CD14-positive monocyte (primary cell): ENCODE measurements at regions not wholly inside any gene's neighbourhood (a gene's known extent, or its start where the extent isn't known, plus 50 kb on each side); places are given as distances from the start of the nearest gene placed in this dataset.
A peak's percentile ranks its signal among the peaks of the same experiment; 100 is the strongest.

Source experiments
- DNase-seq, 3 donors: peaks; one replicate each; pipeline ENCODE4 v3.0.0-alpha.2; 2011 to 2022
- H2AFZ ChIP-seq: 2 replicates; pipeline ENCODE4 v1.6.0; 2012; ENCODE audit warnings: mild to moderate bottlenecking, low read depth, low read length, inconsistent platforms; ENCODE audit not compliant: insufficient read depth, poor library complexity, severe bottlenecking
- H3K27ac ChIP-seq, 2 donors: 1 replicate in 1 of 2; 2 replicates in 1 of 2; pipeline ENCODE4 v1.5.1; 2012 to 2013; ENCODE audit warnings: low read length in 2 of 2, control low read depth in 1 of 2, inconsistent platforms in 1 of 2, low read depth in 1 of 2, mild to moderate bottlenecking in 1 of 2
- H3K27me3 ChIP-seq, 2 donors: one replicate each; pipeline versions ENCODE4 v1.6.0 to v1.6.1; 2011 to 2013; ENCODE audit warnings: low read length in 2 of 2; ENCODE audit not compliant: control insufficient read depth in 2 of 2, insufficient read depth in 2 of 2
- H3K36me3 ChIP-seq, 2 donors: replicated peaks in 1 of 2; 1 replicate in 1 of 2; 2 replicates in 1 of 2; pipeline versions ENCODE4 v1.5.1 to v1.6.1; 2012 to 2013; ENCODE audit warnings: low read length in 2 of 2, control low read depth in 1 of 2, inconsistent platforms in 1 of 2, mild to moderate bottlenecking in 1 of 2; ENCODE audit not compliant: insufficient read depth in 2 of 2, control insufficient read depth in 1 of 2
- H3K4me1 ChIP-seq, 2 donors: 1 replicate in 1 of 2; 2 replicates in 1 of 2; pipeline versions ENCODE4 v1.5.1 to v1.6.1; 2012 to 2013; ENCODE audit warnings: low read length in 2 of 2, control low read depth in 1 of 2, inconsistent platforms in 1 of 2, mild to moderate bottlenecking in 1 of 2, moderate library complexity in 1 of 2; ENCODE audit not compliant: insufficient read depth in 2 of 2, control insufficient read depth in 1 of 2
- H3K4me2 ChIP-seq: replicated peaks from 2 replicates; pipeline ENCODE3; 2012; ENCODE audit warnings: low read length, moderate library complexity, mild to moderate bottlenecking; ENCODE audit not compliant: poor library complexity, severe bottlenecking; ENCODE audit errors: extremely low read depth
- H3K4me3 ChIP-seq, 3 experiments: fragments of 200-600 bp in 1 of 3; sonication (generic) in 1 of 3; replicated peaks in 1 of 3; 1 replicate in 2 of 3; 2 replicates in 1 of 3; pipeline ENCODE4 v1.5.1; 2011 to 2013; ENCODE audit warnings: low read length in 3 of 3, mild to moderate bottlenecking in 3 of 3, control low read depth in 2 of 3, low read depth in 2 of 3, inconsistent platforms in 1 of 3, moderate library complexity in 1 of 3
- H3K79me2 ChIP-seq: 2 replicates; pipeline ENCODE4 v1.6.0; 2012; ENCODE audit warnings: mild to moderate bottlenecking, control low read depth, inconsistent platforms, low read length, moderate library complexity; ENCODE audit not compliant: insufficient read depth
- H3K9ac ChIP-seq: 2 replicates; pipeline ENCODE4 v1.6.0; 2017; ENCODE audit warnings: low read length, mild to moderate bottlenecking; ENCODE audit not compliant: insufficient read depth, poor library complexity, severe bottlenecking
- H3K9me3 ChIP-seq, 2 donors: replicated peaks in 1 of 2; 1 replicate in 1 of 2; 2 replicates in 1 of 2; pipeline versions ENCODE4 v1.5.1 to v1.6.1; 2012 to 2013; ENCODE audit warnings: low read length in 2 of 2, control low read depth in 1 of 2; ENCODE audit not compliant: control insufficient read depth in 1 of 2, insufficient read depth in 1 of 2
- H4K20me1 ChIP-seq: 2 replicates; pipeline ENCODE4 v1.6.0; 2012; ENCODE audit warnings: mild to moderate bottlenecking, low read length, control low read depth, moderate library complexity; ENCODE audit not compliant: insufficient read depth
- H3K27ac Mint-ChIP-seq, 7 donors: one replicate each; pipeline ENCODE4 v1.8.0; 2020; ENCODE audit warnings: mild to moderate bottlenecking in 7 of 7, mixed read lengths in 7 of 7, moderate library complexity in 6 of 7, inconsistent platforms in 2 of 7
- H3K27me3 Mint-ChIP-seq, 3 donors: one replicate each; pipeline ENCODE4 v1.8.0; 2021 to 2022; ENCODE audit warnings: low read depth in 3 of 3, mild to moderate bottlenecking in 3 of 3, mixed read lengths in 3 of 3, moderate library complexity in 3 of 3, inconsistent platforms in 1 of 3
- H3K36me3 Mint-ChIP-seq, 2 donors: one replicate each; pipeline ENCODE4 v1.8.0; 2020; ENCODE audit warnings: mixed read lengths in 2 of 2, inconsistent platforms in 1 of 2, mild to moderate bottlenecking in 1 of 2
- H3K4me1 Mint-ChIP-seq: one replicate; pipeline ENCODE4 v1.8.0; 2020; ENCODE audit warnings: mild to moderate bottlenecking, mixed read lengths
- H3K4me3 Mint-ChIP-seq, 2 donors: one replicate each; pipeline ENCODE4 v1.8.0; 2020; ENCODE audit warnings: mild to moderate bottlenecking in 2 of 2, mixed read lengths in 2 of 2, moderate library complexity in 1 of 2
- H3K9me3 Mint-ChIP-seq, 7 donors: one replicate each; pipeline ENCODE4 v1.8.0; 2020 to 2022; ENCODE audit warnings: mixed read lengths in 7 of 7, mild to moderate bottlenecking in 6 of 7, moderate library complexity in 6 of 7, inconsistent platforms in 2 of 7
- CTCF ChIP-seq: fragments of 200-600 bp; IDR thresholded peaks from one replicate; pipeline ENCODE4 v1.8.0; 2022; ENCODE audit warnings: antibody characterized with exemption, mild to moderate bottlenecking
- WGBS: methylation state at CpG from one replicate; pipeline ENCODE4 v1.1.5; 2013; ENCODE audit warnings: missing lambda C conversion rate; ENCODE audit not compliant: insufficient coverage; 5-methylcytosine and 5-hydroxymethylcytosine counted together
- intact Hi-C, 2 donors: fragments of 100-400 bp; cut with micrococcal nuclease; formaldehyde crosslinking; loops; one replicate each; pipeline versions ENCODE4 v1.15.0 to v1.15.1; 2023

- Histone ChIP-seq H3K9me3 (no peaks in the 10 kb centered on the region), H3K4me3 (no peak overlapping the region), H3K4me2 (no peak overlapping the region), H4K20me1 (no peaks in the 10 kb centered on the region), H3K27me3 (peaks cover 0 to 3% of the 10 kb centered on the region in 2 donors), H3K27ac (no peak overlapping the region), H3K9ac (no peak overlapping the region), H3K36me3 (no peaks in the 10 kb centered on the region), H3K4me1 (peaks cover 9 to 33% of the 10 kb centered on the region in 2 donors), H2AFZ (no peak overlapping the region), H3K79me2 (no peaks in the 10 kb centered on the region)
- 55% methylated on average over 1 of the region's 2 CpGs for WGBS
- Mint-ChIP-seq H3K4me3 (no peak overlapping the region), H3K36me3 (no peaks in the 10 kb centered on the region), H3K27me3 (peaks cover 3 to 8% (median 3%) of the 10 kb centered on the region in 3 donors), H3K27ac (peak overlapping the region in 1 of 7 donors; percentile 23), H3K4me1 (peaks cover 34% of the 10 kb centered on the region), H3K9me3 (peaks cover 0 to 2% (median 0%) of the 10 kb centered on the region in 7 donors)
- intact Hi-C loops, result no loop called here
- DNase-seq, result no peak
- no peak for TF ChIP-seq CTCF
These were observed 95.8 kb upstream of the SLC25A36 start for GRCh38 chr3:140845882-140846281.

GRCh38 chr3:140848666-140849065, 93.0 kb upstream of the SLC25A36 start:
- H3K9me3 Mint-ChIP-seq, result peaks cover 0 to 8% (median 0%) of the 10 kb centered on the region in 7 donors

More at GRCh38 chr3:140848666-140849065, 93.0 kb upstream of the SLC25A36 start:
- Histone ChIP-seq H3K27ac (no peak overlapping the region), H3K79me2 (no peaks in the 10 kb centered on the region), H3K9me3 (no peaks in the 10 kb centered on the region), H3K9ac (no peak overlapping the region), H3K4me2 (no peak overlapping the region), H4K20me1 (no peaks in the 10 kb centered on the region), H3K36me3 (no peaks in the 10 kb centered on the region), H2AFZ (no peak overlapping the region), H3K4me1 (peaks cover 3 to 18% of the 10 kb centered on the region in 2 donors), H3K4me3 (no peak overlapping the region), H3K27me3 (peaks cover 0 to 4% of the 10 kb centered on the region in 2 donors)
- no peak overlapping the region for H3K27ac Mint-ChIP-seq
- H3K4me1 Mint-ChIP-seq, result peaks cover 18% of the 10 kb centered on the region
- intact Hi-C loops, result no loop called here
- peaks cover 4 to 8% (median 5%) of the 10 kb centered on the region in 3 donors for H3K27me3 Mint-ChIP-seq
- DNase-seq, result no peak
- no peak for TF ChIP-seq CTCF
- H3K4me3 Mint-ChIP-seq, result no peak overlapping the region
- no peaks in the 10 kb centered on the region for H3K36me3 Mint-ChIP-seq
- WGBS, result no CpG with 5 or more reads among the region's 1 CpG
